ENCODE measurements at regions not wholly inside any gene's neighbourhood (a gene's known extent, or its start where the extent isn't known, plus 50 kb on each side); places are given as distances from the start of the nearest gene placed in this dataset.
"Not testable (repeated sequence)": the region's sequence is repeated elsewhere in the genome, so short reads cannot be mapped to it uniquely, and the experiment has no call there.

- DNase-seq: no peak
These were observed 121.2 kb downstream of the FSCB start for GRCh38 chr14:44385906-44386305.

- DNase-seq: not testable (repeated sequence)
These were observed 121.8 kb downstream of the FSCB start for GRCh38 chr14:44385296-44385695.

- DNase-seq: not testable (repeated sequence)
These were observed 122.3 kb downstream of the FSCB start for GRCh38 chr14:44384601-44385293.

- DNase-seq: no peak
These were observed 123.0 kb downstream of the FSCB start for GRCh38 chr14:44384093-44384492.

- no peak for DNase-seq
These were observed 123.4 kb downstream of the FSCB start for GRCh38 chr14:44383636-44384035.

- DNase-seq: no peak
These were observed 127.6 kb downstream of the FSCB start for GRCh38 chr14:44379292-44379977.

- no peak for DNase-seq
These were observed 132.2 kb downstream of the FSCB start for GRCh38 chr14:44374906-44375305.

GRCh38 chr14:44372807-44373489 lies 134.1 kb downstream of the FSCB start:
- no peak for DNase-seq

GRCh38 chr14:44372231-44372630 lies 134.9 kb downstream of the FSCB start:
- no peak for DNase-seq

- no peak for DNase-seq
These were observed 136.4 kb downstream of the FSCB start for GRCh38 chr14:44370727-44371126.

- no peak for DNase-seq
These were observed 137.5 kb downstream of the FSCB start for GRCh38 chr14:44369401-44370123.

- DNase-seq: no peak
These were observed 146.0 kb downstream of the FSCB start for GRCh38 chr14:44361083-44361482.

GRCh38 chr14:44353805-44354204 lies 153.3 kb downstream of the FSCB start:
- DNase-seq: no peak

GRCh38 chr14:44352201-44352600 lies 154.9 kb downstream of the FSCB start:
- DNase-seq: no peak

GRCh38 chr14:44347316-44347715 lies 159.8 kb downstream of the FSCB start:
- DNase-seq: no peak

GRCh38 chr14:44341116-44341515 lies 166.0 kb downstream of the FSCB start:
- DNase-seq: no peak

GRCh38 chr14:44339862-44340261 lies 167.2 kb downstream of the FSCB start:
- no peak for DNase-seq

GRCh38 chr14:44339231-44339630 lies 167.9 kb downstream of the FSCB start:
- no peak for DNase-seq

GRCh38 chr14:44317441-44317746 lies 189.7 kb downstream of the FSCB start:
- no peak for DNase-seq

- DNase-seq: peak; percentile 6
These were observed 190.2 kb downstream of the FSCB start for GRCh38 chr14:44316647-44317440.

GRCh38 chr14:44309331-44309730 lies 197.8 kb downstream of the FSCB start:
- DNase-seq: no peak

GRCh38 chr14:44300916-44301315 lies 206.2 kb downstream of the FSCB start:
- no peak for DNase-seq

All from occipital lobe (tissue), 1 donor.